Activated T-helper 2 cell treated with anti-CD3 and anti-CD28 coated beads, Interferon-gamma antibody, Interleukin-2, Interleukin-4, amounts not matched to agents 10 μg/mL and 5 μg/mL and 100 μg/mL, durations not matched to agents 14 hours and 24 hours and 36 hours (primary cell): ENCODE measurements at regions not wholly inside any gene's neighbourhood (a gene's known extent, or its start where the extent isn't known, plus 50 kb on each side); places are given as distances from the start of the nearest gene placed in this dataset.

Experiments
- DNase-seq: peaks from one replicate; pipeline ENCODE4 v3.0.0; 2021; ENCODE audit warnings: low spot score
- H3K27ac Mint-ChIP-seq: one replicate; pipeline ENCODE4 v1.8.0; 2021; ENCODE audit warnings: mixed read lengths
- H3K27me3 Mint-ChIP-seq: one replicate; pipeline ENCODE4 v1.8.0; 2021; ENCODE audit warnings: low read depth, mixed read lengths
- H3K36me3 Mint-ChIP-seq: one replicate; pipeline ENCODE4 v1.8.0; 2021; ENCODE audit warnings: low read depth, mixed read lengths
- H3K4me1 Mint-ChIP-seq: one replicate; pipeline ENCODE4 v1.8.0; 2021; ENCODE audit warnings: low read depth, mixed read lengths
- H3K4me3 Mint-ChIP-seq: one replicate; pipeline ENCODE4 v1.8.0; 2021; ENCODE audit warnings: low read depth, mild to moderate bottlenecking, moderate library complexity, mixed read lengths
- H3K9me3 Mint-ChIP-seq: one replicate; pipeline ENCODE4 v1.8.0; 2021; ENCODE audit warnings: mixed read lengths
- intact Hi-C: fragments of 100-400 bp; cut with micrococcal nuclease; formaldehyde crosslinking; loops from one replicate; pipeline ENCODE4 v1.15.1; 2023

- H3K27me3 Mint-ChIP-seq: no peaks in the 10 kb centered on the region
- no peaks in the 10 kb centered on the region for H3K36me3 Mint-ChIP-seq
- no peaks in the 10 kb centered on the region for H3K9me3 Mint-ChIP-seq
- no peak overlapping the region for H3K27ac Mint-ChIP-seq
- H3K4me1 Mint-ChIP-seq: no peaks in the 10 kb centered on the region
- no peak overlapping the region for H3K4me3 Mint-ChIP-seq
- intact Hi-C loops: no loop called here
- no peak for DNase-seq
Observed at GRCh38 chr12:19064713-19065112, 64.8 kb upstream of the PLEKHA5 start.

- intact Hi-C loops: no loop called here
- Mint-ChIP-seq H3K27me3 (no peaks in the 10 kb centered on the region), H3K36me3 (no peaks in the 10 kb centered on the region), H3K4me3 (no peak overlapping the region), H3K9me3 (no peaks in the 10 kb centered on the region), H3K4me1 (no peaks in the 10 kb centered on the region), H3K27ac (no peak overlapping the region)
- DNase-seq: no peak
Observed at GRCh38 chr12:19065223-19065622, 64.3 kb upstream of the PLEKHA5 start.

- Mint-ChIP-seq H3K27me3 (no peaks in the 10 kb centered on the region), H3K36me3 (no peaks in the 10 kb centered on the region), H3K4me1 (no peaks in the 10 kb centered on the region), H3K9me3 (no peaks in the 10 kb centered on the region), H3K4me3 (no peak overlapping the region), H3K27ac (no peak overlapping the region)
- DNase-seq: no peak
- intact Hi-C loops: no loop called here
Observed at GRCh38 chr12:19065871-19066270, 63.7 kb upstream of the PLEKHA5 start.

GRCh38 chr12:19066475-19067001, 63.0 kb upstream of the PLEKHA5 start:
- H3K36me3 Mint-ChIP-seq: no peaks in the 10 kb centered on the region
- H3K4me3 Mint-ChIP-seq: no peak overlapping the region
- no peaks in the 10 kb centered on the region for H3K9me3 Mint-ChIP-seq
- intact Hi-C loops: no loop called here
- H3K27me3 Mint-ChIP-seq: no peaks in the 10 kb centered on the region
- no peaks in the 10 kb centered on the region for H3K4me1 Mint-ChIP-seq
- no peak overlapping the region for H3K27ac Mint-ChIP-seq
- DNase-seq: no peak

- intact Hi-C loops: no loop called here
- no peaks in the 10 kb centered on the region for H3K27me3 Mint-ChIP-seq
- no peaks in the 10 kb centered on the region for H3K36me3 Mint-ChIP-seq
- no peaks in the 10 kb centered on the region for H3K9me3 Mint-ChIP-seq
- H3K4me3 Mint-ChIP-seq: no peak overlapping the region
- no peak for DNase-seq
- no peak overlapping the region for H3K27ac Mint-ChIP-seq
- no peaks in the 10 kb centered on the region for H3K4me1 Mint-ChIP-seq
Observed at GRCh38 chr12:19068137-19068536, 61.4 kb upstream of the PLEKHA5 start.

- intact Hi-C loops: no loop called here
- H3K4me3 Mint-ChIP-seq: no peak overlapping the region
- H3K27me3 Mint-ChIP-seq: no peaks in the 10 kb centered on the region
- H3K27ac Mint-ChIP-seq: no peak overlapping the region
- no peaks in the 10 kb centered on the region for H3K4me1 Mint-ChIP-seq
- no peaks in the 10 kb centered on the region for H3K36me3 Mint-ChIP-seq
- H3K9me3 Mint-ChIP-seq: no peaks in the 10 kb centered on the region
- no peak for DNase-seq
Observed at GRCh38 chr12:19070341-19070740, 59.2 kb upstream of the PLEKHA5 start.

- Mint-ChIP-seq H3K4me1 (no peaks in the 10 kb centered on the region), H3K27ac (no peak overlapping the region), H3K9me3 (no peaks in the 10 kb centered on the region), H3K36me3 (no peaks in the 10 kb centered on the region), H3K4me3 (no peak overlapping the region), H3K27me3 (no peaks in the 10 kb centered on the region)
- DNase-seq: no peak
- intact Hi-C loops: no loop called here
Observed at GRCh38 chr12:19074700-19075099, 54.8 kb upstream of the PLEKHA5 start.

GRCh38 chr12:19075711-19076340, 53.7 kb upstream of the PLEKHA5 start:
- H3K9me3 Mint-ChIP-seq: no peaks in the 10 kb centered on the region
- no peak for DNase-seq
- intact Hi-C loops: no loop called here
- H3K27ac Mint-ChIP-seq: no peak overlapping the region
- no peaks in the 10 kb centered on the region for H3K27me3 Mint-ChIP-seq
- H3K4me1 Mint-ChIP-seq: no peaks in the 10 kb centered on the region
- H3K4me3 Mint-ChIP-seq: no peak overlapping the region
- no peaks in the 10 kb centered on the region for H3K36me3 Mint-ChIP-seq
